OCI-LY7 (cell line): ENCODE measurements at regions not wholly inside any gene's neighbourhood (a gene's known extent, or its start where the extent isn't known, plus 50 kb on each side); places are given as distances from the start of the nearest gene placed in this dataset.

Experiments
- EZH2phosphoT487 ChIP-seq: fragments of 200-600 bp; sonication (generic); IDR thresholded peaks from 2 replicates; pipeline ENCODE4 v1.6.1; 2018; ENCODE audit warnings: low read depth, borderline replicate concordance, mild to moderate bottlenecking, mixed run types, antibody characterized with exemption, low read length, moderate library complexity, mixed read lengths
- TF ChIP-seq, protein P1 (sequence below): fragments of 200-600 bp; sonication (generic); conservative IDR thresholded peaks from 2 replicates; pipeline ENCODE4 v1.5.1; 2014; ENCODE audit warnings: mild to moderate bottlenecking, antibody characterized with exemption, low read length, moderate library complexity, mixed read lengths

DNA sequence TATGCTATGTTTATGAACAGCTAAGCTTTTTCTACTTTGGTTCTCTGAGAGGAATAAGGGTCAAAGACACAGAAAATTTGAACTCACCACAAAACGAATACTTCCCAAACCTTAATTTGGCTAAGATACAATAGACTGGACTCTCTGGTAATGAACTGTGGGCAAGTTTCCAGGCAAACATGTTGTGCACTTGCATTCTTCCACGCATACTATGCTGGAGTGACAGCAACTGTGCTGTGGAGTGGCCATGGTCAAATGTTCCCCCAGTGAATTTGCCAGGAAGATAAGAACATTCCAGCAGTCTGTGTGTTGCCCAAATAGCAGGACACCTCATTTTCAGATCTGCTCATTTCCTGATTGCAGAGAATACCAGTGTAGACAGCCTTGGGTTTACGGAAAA is 275.3 kb upstream of the IL12B start:
- TF ChIP-seq, protein P1, sequence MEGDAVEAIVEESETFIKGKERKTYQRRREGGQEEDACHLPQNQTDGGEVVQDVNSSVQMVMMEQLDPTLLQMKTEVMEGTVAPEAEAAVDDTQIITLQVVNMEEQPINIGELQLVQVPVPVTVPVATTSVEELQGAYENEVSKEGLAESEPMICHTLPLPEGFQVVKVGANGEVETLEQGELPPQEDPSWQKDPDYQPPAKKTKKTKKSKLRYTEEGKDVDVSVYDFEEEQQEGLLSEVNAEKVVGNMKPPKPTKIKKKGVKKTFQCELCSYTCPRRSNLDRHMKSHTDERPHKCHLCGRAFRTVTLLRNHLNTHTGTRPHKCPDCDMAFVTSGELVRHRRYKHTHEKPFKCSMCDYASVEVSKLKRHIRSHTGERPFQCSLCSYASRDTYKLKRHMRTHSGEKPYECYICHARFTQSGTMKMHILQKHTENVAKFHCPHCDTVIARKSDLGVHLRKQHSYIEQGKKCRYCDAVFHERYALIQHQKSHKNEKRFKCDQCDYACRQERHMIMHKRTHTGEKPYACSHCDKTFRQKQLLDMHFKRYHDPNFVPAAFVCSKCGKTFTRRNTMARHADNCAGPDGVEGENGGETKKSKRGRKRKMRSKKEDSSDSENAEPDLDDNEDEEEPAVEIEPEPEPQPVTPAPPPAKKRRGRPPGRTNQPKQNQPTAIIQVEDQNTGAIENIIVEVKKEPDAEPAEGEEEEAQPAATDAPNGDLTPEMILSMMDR, result no peak
- TF ChIP-seq EZH2phosphoT487, result no peak
